ENCODE measurements at regions not wholly inside any gene's neighbourhood (a gene's known extent, or its start where the extent isn't known, plus 50 kb on each side); places are given as distances from the start of the nearest gene placed in this dataset.

GRCh38 chr10:65348637-65349036 lies 1577.2 kb upstream of the LRRTM3 start:
- no peak for DNase-seq (ENCODE audit: low read depth)
- H3K4me3 ChIP-seq (ENCODE audit: low read depth, low read length): no peak overlapping the region
- no peak for TF ChIP-seq CTCF (conservative IDR thresholded peaks at IDR 0.05; ENCODE audit: low read depth, low read length)

GRCh38 chr10:65350611-65351010 lies 1575.2 kb upstream of the LRRTM3 start:
- no peak for DNase-seq (ENCODE audit: low read depth)
- no peak for TF ChIP-seq CTCF (conservative IDR thresholded peaks at IDR 0.05; ENCODE audit: low read depth, low read length)

GRCh38 chr10:65355141-65355680 lies 1570.6 kb upstream of the LRRTM3 start:
- no peak for DNase-seq (ENCODE audit: low read depth)
- TF ChIP-seq CTCF (conservative IDR thresholded peaks at IDR 0.05; ENCODE audit: low read depth, low read length): no peak
- no peak overlapping the region for H3K4me3 ChIP-seq (ENCODE audit: low read depth, low read length)

More at GRCh38 chr10:65350611-65351010, 1575.2 kb upstream of the LRRTM3 start:
- H3K4me3 ChIP-seq (ENCODE audit: low read depth, low read length): no peak overlapping the region

GRCh38 chr10:65358565-65358964 lies 1567.3 kb upstream of the LRRTM3 start:
- peak; percentile 4 for DNase-seq (ENCODE audit: low read depth)
- H3K4me3 ChIP-seq (ENCODE audit: low read depth, low read length): no peak overlapping the region
- TF ChIP-seq CTCF (conservative IDR thresholded peaks at IDR 0.05; ENCODE audit: low read depth, low read length): peak; percentile 95

- TF ChIP-seq CTCF (conservative IDR thresholded peaks at IDR 0.05; ENCODE audit: low read depth, low read length): no peak
- DNase-seq (ENCODE audit: low read depth): no peak
- no peak overlapping the region for H3K4me3 ChIP-seq (ENCODE audit: low read depth, low read length)
These were observed 1565.3 kb upstream of the LRRTM3 start for GRCh38 chr10:65360497-65360896.

GRCh38 chr10:65365878-65366277 lies 1560.0 kb upstream of the LRRTM3 start:
- no peak for TF ChIP-seq CTCF (conservative IDR thresholded peaks at IDR 0.05; ENCODE audit: low read depth, low read length)
- no peak for DNase-seq (ENCODE audit: low read depth)
- no peak overlapping the region for H3K4me3 ChIP-seq (ENCODE audit: low read depth, low read length)

- TF ChIP-seq CTCF (conservative IDR thresholded peaks at IDR 0.05; ENCODE audit: low read depth, low read length): no peak
- no peak for DNase-seq (ENCODE audit: low read depth)
- H3K4me3 ChIP-seq (ENCODE audit: low read depth, low read length): no peak overlapping the region
These were observed 1558.1 kb upstream of the LRRTM3 start for GRCh38 chr10:65367706-65368105.

All from epithelial cell of proximal tubule (primary cell).